ENCODE measurements at regions not wholly inside any gene's neighbourhood (a gene's known extent, or its start where the extent isn't known, plus 50 kb on each side); places are given as distances from the start of the nearest gene placed in this dataset.

DNA sequence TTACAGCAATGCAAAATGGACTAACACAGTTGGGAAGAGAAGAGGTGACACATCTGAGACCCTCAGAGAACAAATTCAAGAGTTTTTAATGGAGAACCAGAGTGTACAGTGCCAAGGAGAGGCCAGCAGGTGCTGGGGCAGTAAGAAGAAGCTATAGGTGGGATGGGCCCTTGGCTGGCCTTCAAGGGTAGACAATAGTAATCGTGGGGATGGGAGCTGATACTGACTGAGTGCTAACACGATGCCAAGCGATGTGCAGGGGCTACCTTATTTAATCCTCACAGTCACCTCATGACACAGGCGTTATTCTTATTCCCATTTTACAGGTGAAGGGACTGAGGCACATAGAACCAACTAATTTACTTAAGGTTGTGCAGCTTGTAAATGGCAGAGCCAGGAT is 131.9 kb upstream of the ID2 start:
- WGBS, 2 donors (ENCODE audit: extremely low coverage in 2 of 2, insufficient read length in 2 of 2, insufficient replicate concordance in 1 of 2) = no CpG with 5 or more reads among the region's 4 CpGs
- no peak overlapping the region for H3K27ac ChIP-seq (replicated peaks; ENCODE audit: low read length)
- no peak overlapping the region for H3K9ac ChIP-seq (ENCODE audit: low read depth, low read length, poor library complexity)
- H3K27me3 ChIP-seq (ENCODE audit: control insufficient read depth in 3 of 3, insufficient read depth in 3 of 3, low read depth in 1 of 3, low read length in 3 of 3) = no peaks in the 10 kb centered on the region
- no peak overlapping the region for H2AFZ ChIP-seq (ENCODE audit: low read length)
- H3K14ac ChIP-seq (ENCODE audit: low read length) = no peak overlapping the region
- no peak overlapping the region for H2BK12ac ChIP-seq (ENCODE audit: low read length)
- H3K79me1 ChIP-seq (ENCODE audit: low read depth, low read length) = no peaks in the 10 kb centered on the region
- H3K36me3 ChIP-seq (replicated peaks in 1 of 2; ENCODE audit: control insufficient read depth in 2 of 2, insufficient read depth in 2 of 2, low read length in 2 of 2) = no peaks in the 10 kb centered on the region
- no peak overlapping the region for H2AK5ac ChIP-seq (ENCODE audit: low read depth, low read length)
- H3K23ac ChIP-seq (ENCODE audit: low read depth, low read length, poor library complexity) = no peak overlapping the region
- H2BK15ac ChIP-seq (ENCODE audit: low read length) = no peak overlapping the region
- no peak overlapping the region for H2BK120ac ChIP-seq (ENCODE audit: low read depth, low read length)
- H3K18ac ChIP-seq (ENCODE audit: low read length) = no peak overlapping the region
- no peaks in the 10 kb centered on the region for H3K9me3 ChIP-seq (replicated peaks in 1 of 2; ENCODE audit: control insufficient read depth in 2 of 2, insufficient read depth in 1 of 2, low read depth in 1 of 2, low read length in 2 of 2)
- H4K8ac ChIP-seq (ENCODE audit: low read depth, low read length) = no peak overlapping the region
- H2BK5ac ChIP-seq (ENCODE audit: low read length) = no peak overlapping the region
- no peak overlapping the region for H4K91ac ChIP-seq (ENCODE audit: low read depth, low read length, poor library complexity)
- H3K4me2 ChIP-seq (ENCODE audit: insufficient read depth, low read length, poor library complexity, severe bottlenecking) = no peak overlapping the region
- no peak overlapping the region for H3K4me3 ChIP-seq (ENCODE audit: low read length in 2 of 2)
- H3K4me1 ChIP-seq (ENCODE audit: control insufficient read depth in 2 of 2, insufficient read depth in 1 of 2, low read depth in 1 of 2, low read length in 2 of 2) = peaks cover under 1 to 8% of the 10 kb centered on the region in 2 donors
- no peak for DNase-seq (ENCODE audit: low spot score)
- H3K4ac ChIP-seq (ENCODE audit: low read length) = no peak overlapping the region

DNA sequence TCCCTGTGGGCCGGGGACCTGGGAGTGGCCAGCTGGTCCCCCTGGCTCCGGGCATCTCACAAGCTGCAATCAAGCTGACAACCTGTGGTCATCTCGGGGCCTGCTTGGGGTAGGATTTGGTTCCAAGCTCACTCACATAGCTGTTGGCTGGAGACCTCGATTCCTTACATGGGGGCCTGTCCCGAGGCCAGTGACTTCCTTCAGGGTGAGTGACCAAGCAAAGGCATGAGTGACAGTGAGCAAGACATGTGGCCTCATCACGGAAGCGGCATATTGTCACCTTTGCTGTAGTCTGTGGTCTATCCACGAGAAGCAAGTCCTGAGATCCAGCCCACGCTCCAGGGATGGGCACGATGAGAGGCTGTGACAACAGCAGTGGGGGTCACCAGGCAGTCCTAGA is 131.4 kb upstream of the ID2 start:
- H2AFZ ChIP-seq (ENCODE audit: low read length) = no peak overlapping the region
- no peak overlapping the region for H4K91ac ChIP-seq (ENCODE audit: low read depth, low read length, poor library complexity)
- peak overlapping the region; percentile 63 for H3K18ac ChIP-seq (ENCODE audit: low read length)
- no peak overlapping the region for H3K9ac ChIP-seq (ENCODE audit: low read depth, low read length, poor library complexity)
- no peak overlapping the region for H3K4me2 ChIP-seq (ENCODE audit: insufficient read depth, low read length, poor library complexity, severe bottlenecking)
- peak overlapping the region; percentile 28 for H2BK15ac ChIP-seq (ENCODE audit: low read length)
- no CpG with 5 or more reads among the region's 10 CpGs for WGBS, 2 donors (ENCODE audit: extremely low coverage in 2 of 2, insufficient read length in 2 of 2, insufficient replicate concordance in 1 of 2)
- no peak overlapping the region for H3K23ac ChIP-seq (ENCODE audit: low read depth, low read length, poor library complexity)
- H3K4me1 ChIP-seq (ENCODE audit: control insufficient read depth in 2 of 2, insufficient read depth in 1 of 2, low read depth in 1 of 2, low read length in 2 of 2) = peaks cover 0 to 6% of the 10 kb centered on the region in 2 donors
- H3K14ac ChIP-seq (ENCODE audit: low read length) = no peak overlapping the region
- DNase-seq (ENCODE audit: low spot score) = no peak
- peak overlapping the region; percentile 12 for H2AK5ac ChIP-seq (ENCODE audit: low read depth, low read length)
- H3K27me3 ChIP-seq (ENCODE audit: control insufficient read depth in 3 of 3, insufficient read depth in 3 of 3, low read depth in 1 of 3, low read length in 3 of 3) = peaks cover 0 to 2% (median 0%) of the 10 kb centered on the region in 3 experiments
- H3K4ac ChIP-seq (ENCODE audit: low read length) = no peak overlapping the region
- H2BK120ac ChIP-seq (ENCODE audit: low read depth, low read length) = no peak overlapping the region
- H2BK5ac ChIP-seq (ENCODE audit: low read length) = no peak overlapping the region
- no peak overlapping the region for H3K27ac ChIP-seq (replicated peaks; ENCODE audit: low read length)
- peaks cover 0 to 4% of the 10 kb centered on the region in 2 donors for H3K9me3 ChIP-seq (replicated peaks in 1 of 2; ENCODE audit: control insufficient read depth in 2 of 2, insufficient read depth in 1 of 2, low read depth in 1 of 2, low read length in 2 of 2)
- H3K36me3 ChIP-seq (replicated peaks in 1 of 2; ENCODE audit: control insufficient read depth in 2 of 2, insufficient read depth in 2 of 2, low read length in 2 of 2) = no peaks in the 10 kb centered on the region
- H2BK12ac ChIP-seq (ENCODE audit: low read length) = no peak overlapping the region
- H3K79me1 ChIP-seq (ENCODE audit: low read depth, low read length) = no peaks in the 10 kb centered on the region
- no peak overlapping the region for H3K4me3 ChIP-seq (ENCODE audit: low read length in 2 of 2)
- no peak overlapping the region for H4K8ac ChIP-seq (ENCODE audit: low read depth, low read length)

DNA sequence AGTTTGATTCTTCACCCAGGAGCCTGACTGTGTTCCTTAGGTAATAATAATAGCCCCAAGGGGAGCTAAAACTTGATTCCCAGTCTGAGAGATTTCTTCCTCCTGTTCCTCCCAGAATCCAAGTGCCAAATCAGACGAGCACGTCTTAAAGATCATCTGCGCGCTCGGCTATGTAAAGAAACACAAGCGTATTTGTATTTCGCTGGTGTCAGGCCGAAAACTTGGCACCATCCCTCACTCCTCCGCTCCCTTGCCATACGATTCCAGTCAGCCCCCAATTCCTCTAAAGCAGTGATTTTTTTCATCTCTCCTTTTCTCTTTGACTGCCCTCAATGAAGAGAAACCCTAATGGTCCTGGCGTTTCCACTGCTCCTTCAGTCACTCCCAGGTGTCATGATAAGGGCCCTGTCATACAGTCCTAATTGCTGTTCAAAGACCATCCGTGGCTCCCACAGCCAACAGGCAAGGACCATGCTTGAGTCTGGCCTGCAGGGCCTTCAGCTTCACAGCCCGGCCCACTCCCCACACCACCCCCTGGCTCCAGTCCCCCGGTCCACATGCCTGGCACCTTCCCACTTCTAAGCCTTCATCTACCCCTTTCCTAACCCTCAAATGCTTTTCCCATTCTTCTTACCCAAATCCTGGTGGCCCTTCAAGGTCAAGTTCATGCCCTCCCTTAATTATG is 130.8 kb upstream of the ID2 start:
- Histone ChIP-seq H4K8ac (ENCODE audit: low read depth, low read length) (no peak overlapping the region), H3K4me1 (ENCODE audit: control insufficient read depth in 2 of 2, insufficient read depth in 1 of 2, low read depth in 1 of 2, low read length in 2 of 2) (peaks cover 0 to 6% of the 10 kb centered on the region in 2 donors), H2BK12ac (ENCODE audit: low read length) (no peak overlapping the region), H2AK5ac (ENCODE audit: low read depth, low read length) (no peak overlapping the region), H3K4me2 (ENCODE audit: insufficient read depth, low read length, poor library complexity, severe bottlenecking) (no peak overlapping the region), H3K27me3 (ENCODE audit: control insufficient read depth in 3 of 3, insufficient read depth in 3 of 3, low read depth in 1 of 3, low read length in 3 of 3) (peaks cover 0 to 2% (median 0%) of the 10 kb centered on the region in 3 experiments), H3K4me3 (ENCODE audit: low read length in 2 of 2) (no peak overlapping the region), H2BK120ac (ENCODE audit: low read depth, low read length) (no peak overlapping the region), H3K36me3 (replicated peaks in 1 of 2; ENCODE audit: control insufficient read depth in 2 of 2, insufficient read depth in 2 of 2, low read length in 2 of 2) (no peaks in the 10 kb centered on the region), H4K91ac (ENCODE audit: low read depth, low read length, poor library complexity) (no peak overlapping the region), H3K9ac (ENCODE audit: low read depth, low read length, poor library complexity) (no peak overlapping the region), H3K14ac (ENCODE audit: low read length) (no peak overlapping the region), H2AFZ (ENCODE audit: low read length) (no peak overlapping the region), H2BK15ac (ENCODE audit: low read length) (peak overlapping the region; percentile 28), H3K18ac (ENCODE audit: low read length) (peak overlapping the region; percentile 63), H3K23ac (ENCODE audit: low read depth, low read length, poor library complexity) (no peak overlapping the region), H3K9me3 (replicated peaks in 1 of 2; ENCODE audit: control insufficient read depth in 2 of 2, insufficient read depth in 1 of 2, low read depth in 1 of 2, low read length in 2 of 2) (peaks cover 0 to 4% of the 10 kb centered on the region in 2 donors), H3K79me1 (ENCODE audit: low read depth, low read length) (no peaks in the 10 kb centered on the region), H3K27ac (replicated peaks; ENCODE audit: low read length) (no peak overlapping the region), H2BK5ac (ENCODE audit: low read length) (no peak overlapping the region), H3K4ac (ENCODE audit: low read length) (no peak overlapping the region)
- WGBS, 2 donors (ENCODE audit: extremely low coverage in 2 of 2, insufficient read length in 2 of 2, insufficient replicate concordance in 1 of 2) = no CpG with 5 or more reads among the region's 14 CpGs
- no peak for DNase-seq (ENCODE audit: low spot score)

DNA sequence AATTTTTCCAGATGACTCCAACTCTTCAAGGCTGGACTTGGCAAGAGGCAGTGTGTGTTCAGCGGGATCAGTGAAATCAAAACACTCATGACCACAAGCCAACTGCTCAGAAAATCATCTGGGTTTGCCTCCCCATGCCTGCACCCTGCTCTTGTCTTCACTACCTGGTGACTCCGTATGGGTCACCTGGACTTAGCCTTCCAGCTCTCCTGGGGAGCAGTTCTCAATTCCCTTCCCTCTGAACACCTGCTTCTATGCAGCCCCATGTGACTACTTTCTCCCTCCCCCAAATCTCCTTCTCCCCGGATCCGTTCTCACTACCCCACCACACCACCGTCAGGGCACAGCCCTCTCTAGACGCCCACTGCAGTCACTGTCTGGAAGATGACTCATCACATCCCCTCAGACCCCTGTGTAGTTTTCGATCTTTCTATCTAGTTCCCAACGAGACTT is 130.2 kb upstream of the ID2 start:
- H3K27ac ChIP-seq (replicated peaks; ENCODE audit: low read length) = no peak overlapping the region
- no peaks in the 10 kb centered on the region for H3K36me3 ChIP-seq (replicated peaks in 1 of 2; ENCODE audit: control insufficient read depth in 2 of 2, insufficient read depth in 2 of 2, low read length in 2 of 2)
- H2AK5ac ChIP-seq (ENCODE audit: low read depth, low read length) = no peak overlapping the region
- no peak overlapping the region for H3K4me3 ChIP-seq (ENCODE audit: low read length in 2 of 2)
- WGBS, 2 donors (ENCODE audit: extremely low coverage in 2 of 2, insufficient read length in 2 of 2, insufficient replicate concordance in 1 of 2) = no CpG with 5 or more reads among the region's 8 CpGs
- H2BK5ac ChIP-seq (ENCODE audit: low read length) = no peak overlapping the region
- H3K18ac ChIP-seq (ENCODE audit: low read length) = no peak overlapping the region
- H3K27me3 ChIP-seq (ENCODE audit: control insufficient read depth in 3 of 3, insufficient read depth in 3 of 3, low read depth in 1 of 3, low read length in 3 of 3) = peaks cover 0 to 2% (median 0%) of the 10 kb centered on the region in 3 experiments
- H2BK120ac ChIP-seq (ENCODE audit: low read depth, low read length) = no peak overlapping the region
- no peak overlapping the region for H2AFZ ChIP-seq (ENCODE audit: low read length)
- H3K4me2 ChIP-seq (ENCODE audit: insufficient read depth, low read length, poor library complexity, severe bottlenecking) = no peak overlapping the region
- no peak for DNase-seq (ENCODE audit: low spot score)
- H3K9me3 ChIP-seq (replicated peaks in 1 of 2; ENCODE audit: control insufficient read depth in 2 of 2, insufficient read depth in 1 of 2, low read depth in 1 of 2, low read length in 2 of 2) = peaks cover 0 to 4% of the 10 kb centered on the region in 2 donors
- peaks cover 0 to 6% of the 10 kb centered on the region in 2 donors for H3K4me1 ChIP-seq (ENCODE audit: control insufficient read depth in 2 of 2, insufficient read depth in 1 of 2, low read depth in 1 of 2, low read length in 2 of 2)
- H3K4ac ChIP-seq (ENCODE audit: low read length) = no peak overlapping the region
- no peak overlapping the region for H3K9ac ChIP-seq (ENCODE audit: low read depth, low read length, poor library complexity)
- no peak overlapping the region for H4K91ac ChIP-seq (ENCODE audit: low read depth, low read length, poor library complexity)
- H3K79me1 ChIP-seq (ENCODE audit: low read depth, low read length) = no peaks in the 10 kb centered on the region
- no peak overlapping the region for H4K8ac ChIP-seq (ENCODE audit: low read depth, low read length)
- H3K23ac ChIP-seq (ENCODE audit: low read depth, low read length, poor library complexity) = no peak overlapping the region
- H2BK12ac ChIP-seq (ENCODE audit: low read length) = no peak overlapping the region
- H2BK15ac ChIP-seq (ENCODE audit: low read length) = no peak overlapping the region
- H3K14ac ChIP-seq (ENCODE audit: low read length) = no peak overlapping the region

Measured in neuronal stem cell (in vitro differentiated cells).